ENCODE measurements at regions not wholly inside any gene's neighbourhood (a gene's known extent, or its start where the extent isn't known, plus 50 kb on each side); places are given as distances from the start of the nearest gene placed in this dataset.
"Not testable (repeated sequence)": the region's sequence is repeated elsewhere in the genome, so short reads cannot be mapped to it uniquely, and the experiment has no call there.

GRCh38 chr6:50966986-50967385 is 148.3 kb downstream of the TFAP2B start:
- Mint-ChIP-seq H3K9me3 (no peaks in the 10 kb centered on the region), H3K27me3 (ENCODE audit: insufficient read depth) (no peaks in the 10 kb centered on the region), H3K4me3 (no peak overlapping the region), H3K4me1 (ENCODE audit: low read depth) (no peaks in the 10 kb centered on the region), H3K36me3 (ENCODE audit: low read depth) (no peaks in the 10 kb centered on the region), H3K27ac (no peak overlapping the region)
- intact Hi-C loops (cut with micrococcal nuclease) = no loop called here
- DNase-seq (ENCODE audit: low spot score) = no peak

- H3K4me1 Mint-ChIP-seq (ENCODE audit: low read depth); H3K27me3 Mint-ChIP-seq (ENCODE audit: insufficient read depth); H3K4me3 Mint-ChIP-seq; H3K27ac Mint-ChIP-seq; H3K9me3 Mint-ChIP-seq; H3K36me3 Mint-ChIP-seq (ENCODE audit: low read depth); DNase-seq (ENCODE audit: low spot score); intact Hi-C loops (cut with micrococcal nuclease): not testable (repeated sequence)
Measured at GRCh38 chr6:50968246-50968645, 149.6 kb downstream of the TFAP2B start.

- Mint-ChIP-seq H3K4me1 (ENCODE audit: low read depth) (no peaks in the 10 kb centered on the region), H3K4me3 (no peak overlapping the region), H3K36me3 (ENCODE audit: low read depth) (no peaks in the 10 kb centered on the region), H3K27me3 (ENCODE audit: insufficient read depth) (no peaks in the 10 kb centered on the region), H3K27ac (no peak overlapping the region), H3K9me3 (no peaks in the 10 kb centered on the region)
- intact Hi-C loops (cut with micrococcal nuclease) = no loop called here
- no peak for DNase-seq (ENCODE audit: low spot score)
Measured at GRCh38 chr6:50970908-50971307, 152.2 kb downstream of the TFAP2B start.

GRCh38 chr6:50973464-50973863 is 154.8 kb downstream of the TFAP2B start:
- Mint-ChIP-seq H3K36me3 (ENCODE audit: low read depth) (no peaks in the 10 kb centered on the region), H3K4me1 (ENCODE audit: low read depth) (no peaks in the 10 kb centered on the region), H3K27ac (no peak overlapping the region), H3K27me3 (ENCODE audit: insufficient read depth) (no peaks in the 10 kb centered on the region), H3K4me3 (no peak overlapping the region), H3K9me3 (no peaks in the 10 kb centered on the region)
- intact Hi-C loops (cut with micrococcal nuclease) = no loop called here
- DNase-seq (ENCODE audit: low spot score) = no peak

GRCh38 chr6:50974319-50974718 is 155.6 kb downstream of the TFAP2B start:
- H3K4me3 Mint-ChIP-seq = no peak overlapping the region
- H3K27ac Mint-ChIP-seq = no peak overlapping the region
- no peaks in the 10 kb centered on the region for H3K27me3 Mint-ChIP-seq (ENCODE audit: insufficient read depth)
- DNase-seq (ENCODE audit: low spot score) = no peak
- intact Hi-C loops (cut with micrococcal nuclease) = no loop called here
- no peaks in the 10 kb centered on the region for H3K36me3 Mint-ChIP-seq (ENCODE audit: low read depth)
- H3K9me3 Mint-ChIP-seq = no peaks in the 10 kb centered on the region
- no peaks in the 10 kb centered on the region for H3K4me1 Mint-ChIP-seq (ENCODE audit: low read depth)

GRCh38 chr6:50975216-50975615 is 156.5 kb downstream of the TFAP2B start:
- no peaks in the 10 kb centered on the region for H3K9me3 Mint-ChIP-seq
- no peaks in the 10 kb centered on the region for H3K4me1 Mint-ChIP-seq (ENCODE audit: low read depth)
- no peak overlapping the region for H3K4me3 Mint-ChIP-seq
- intact Hi-C loops (cut with micrococcal nuclease) = no loop called here
- no peaks in the 10 kb centered on the region for H3K36me3 Mint-ChIP-seq (ENCODE audit: low read depth)
- H3K27me3 Mint-ChIP-seq (ENCODE audit: insufficient read depth) = no peaks in the 10 kb centered on the region
- DNase-seq (ENCODE audit: low spot score) = no peak
- no peak overlapping the region for H3K27ac Mint-ChIP-seq

- Mint-ChIP-seq H3K27me3 (ENCODE audit: insufficient read depth) (no peaks in the 10 kb centered on the region), H3K27ac (no peak overlapping the region), H3K4me3 (no peak overlapping the region), H3K9me3 (no peaks in the 10 kb centered on the region), H3K4me1 (ENCODE audit: low read depth) (no peaks in the 10 kb centered on the region), H3K36me3 (ENCODE audit: low read depth) (no peaks in the 10 kb centered on the region)
- DNase-seq (ENCODE audit: low spot score) = no peak
- intact Hi-C loops (cut with micrococcal nuclease) = no loop called here
Measured at GRCh38 chr6:50976907-50977306, 158.2 kb downstream of the TFAP2B start.

- intact Hi-C loops (cut with micrococcal nuclease) = no loop called here
- no peaks in the 10 kb centered on the region for H3K4me1 Mint-ChIP-seq (ENCODE audit: low read depth)
Measured at GRCh38 chr6:50977796-50978195, 159.1 kb downstream of the TFAP2B start.

GRCh38 chr6:50978380-50979170 is 159.9 kb downstream of the TFAP2B start:
- intact Hi-C loops (cut with micrococcal nuclease) = no loop called here
- H3K27me3 Mint-ChIP-seq (ENCODE audit: insufficient read depth) = no peaks in the 10 kb centered on the region
- H3K36me3 Mint-ChIP-seq (ENCODE audit: low read depth) = no peaks in the 10 kb centered on the region
- no peaks in the 10 kb centered on the region for H3K9me3 Mint-ChIP-seq
- no peak for DNase-seq (ENCODE audit: low spot score)
- H3K4me3 Mint-ChIP-seq = no peak overlapping the region
- no peak overlapping the region for H3K27ac Mint-ChIP-seq
- H3K4me1 Mint-ChIP-seq (ENCODE audit: low read depth) = no peaks in the 10 kb centered on the region

More at GRCh38 chr6:50977796-50978195, 159.1 kb downstream of the TFAP2B start:
- DNase-seq (ENCODE audit: low spot score) = no peak
- Mint-ChIP-seq H3K9me3 (no peaks in the 10 kb centered on the region), H3K27ac (no peak overlapping the region), H3K4me3 (no peak overlapping the region), H3K36me3 (ENCODE audit: low read depth) (no peaks in the 10 kb centered on the region), H3K27me3 (ENCODE audit: insufficient read depth) (no peaks in the 10 kb centered on the region)

- H3K9me3 Mint-ChIP-seq = no peaks in the 10 kb centered on the region
- no peaks in the 10 kb centered on the region for H3K27me3 Mint-ChIP-seq (ENCODE audit: insufficient read depth)
Measured at GRCh38 chr6:50979171-50979525, 160.5 kb downstream of the TFAP2B start.

GRCh38 chr6:50984135-50984534 is 165.5 kb downstream of the TFAP2B start:
- H3K27me3 Mint-ChIP-seq (ENCODE audit: insufficient read depth) = no peaks in the 10 kb centered on the region
- H3K9me3 Mint-ChIP-seq = no peaks in the 10 kb centered on the region
- intact Hi-C loops (cut with micrococcal nuclease) = no loop called here
- no peak overlapping the region for H3K27ac Mint-ChIP-seq
- no peak for DNase-seq (ENCODE audit: low spot score)
- H3K4me3 Mint-ChIP-seq = no peak overlapping the region
- H3K36me3 Mint-ChIP-seq (ENCODE audit: low read depth) = no peaks in the 10 kb centered on the region
- H3K4me1 Mint-ChIP-seq (ENCODE audit: low read depth) = no peaks in the 10 kb centered on the region

More at GRCh38 chr6:50979171-50979525, 160.5 kb downstream of the TFAP2B start:
- intact Hi-C loops (cut with micrococcal nuclease) = no loop called here
- H3K27ac Mint-ChIP-seq = no peak overlapping the region
- H3K4me1 Mint-ChIP-seq (ENCODE audit: low read depth) = no peaks in the 10 kb centered on the region
- DNase-seq (ENCODE audit: low spot score) = no peak
- H3K4me3 Mint-ChIP-seq = no peak overlapping the region
- no peaks in the 10 kb centered on the region for H3K36me3 Mint-ChIP-seq (ENCODE audit: low read depth)

- Mint-ChIP-seq H3K9me3 (no peaks in the 10 kb centered on the region), H3K4me1 (ENCODE audit: low read depth) (no peaks in the 10 kb centered on the region), H3K27me3 (ENCODE audit: insufficient read depth) (no peaks in the 10 kb centered on the region), H3K36me3 (ENCODE audit: low read depth) (no peaks in the 10 kb centered on the region), H3K27ac (no peak overlapping the region), H3K4me3 (no peak overlapping the region)
- DNase-seq (ENCODE audit: low spot score) = no peak
- intact Hi-C loops (cut with micrococcal nuclease) = no loop called here
Measured at GRCh38 chr6:50986319-50986718, 167.6 kb downstream of the TFAP2B start.

- Mint-ChIP-seq H3K4me1 (ENCODE audit: low read depth) (no peaks in the 10 kb centered on the region), H3K27ac (no peak overlapping the region), H3K9me3 (no peaks in the 10 kb centered on the region), H3K4me3 (no peak overlapping the region), H3K27me3 (ENCODE audit: insufficient read depth) (no peaks in the 10 kb centered on the region), H3K36me3 (ENCODE audit: low read depth) (no peaks in the 10 kb centered on the region)
- intact Hi-C loops (cut with micrococcal nuclease) = no loop called here
- no peak for DNase-seq (ENCODE audit: low spot score)
Measured at GRCh38 chr6:50989123-50989522, 170.5 kb downstream of the TFAP2B start.

All from activated T-helper 1 cell treated with anti-CD3 and anti-CD28 coated beads, Interleukin-12 subunit alpha, Interleukin-12 subunit beta, Interleukin-2, Interleukin-4 antibody, amounts not matched to agents 30 ng/mL and 10 ng/mL and 1 ng/mL, durations not matched to agents 14 hours and 24 hours and 36 hours (primary cell).